ENCODE measurements at regions not wholly inside any gene's neighbourhood (a gene's known extent, or its start where the extent isn't known, plus 50 kb on each side); places are given as distances from the start of the nearest gene placed in this dataset.

GRCh38 chr6:17225767-17226630 lies 55.2 kb upstream of the RBM24 start:
- TF ChIP-seq, protein P1, sequence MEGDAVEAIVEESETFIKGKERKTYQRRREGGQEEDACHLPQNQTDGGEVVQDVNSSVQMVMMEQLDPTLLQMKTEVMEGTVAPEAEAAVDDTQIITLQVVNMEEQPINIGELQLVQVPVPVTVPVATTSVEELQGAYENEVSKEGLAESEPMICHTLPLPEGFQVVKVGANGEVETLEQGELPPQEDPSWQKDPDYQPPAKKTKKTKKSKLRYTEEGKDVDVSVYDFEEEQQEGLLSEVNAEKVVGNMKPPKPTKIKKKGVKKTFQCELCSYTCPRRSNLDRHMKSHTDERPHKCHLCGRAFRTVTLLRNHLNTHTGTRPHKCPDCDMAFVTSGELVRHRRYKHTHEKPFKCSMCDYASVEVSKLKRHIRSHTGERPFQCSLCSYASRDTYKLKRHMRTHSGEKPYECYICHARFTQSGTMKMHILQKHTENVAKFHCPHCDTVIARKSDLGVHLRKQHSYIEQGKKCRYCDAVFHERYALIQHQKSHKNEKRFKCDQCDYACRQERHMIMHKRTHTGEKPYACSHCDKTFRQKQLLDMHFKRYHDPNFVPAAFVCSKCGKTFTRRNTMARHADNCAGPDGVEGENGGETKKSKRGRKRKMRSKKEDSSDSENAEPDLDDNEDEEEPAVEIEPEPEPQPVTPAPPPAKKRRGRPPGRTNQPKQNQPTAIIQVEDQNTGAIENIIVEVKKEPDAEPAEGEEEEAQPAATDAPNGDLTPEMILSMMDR (IDR thresholded peaks at IDR 0.05): no peak
- TF ChIP-seq POLR2A (IDR thresholded peaks at IDR 0.05) (no peak), POLR2AphosphoS5 (IDR thresholded peaks at IDR 0.05; ENCODE audit: insufficient read depth in 1 of 2, low read depth in 1 of 2) (no peak)

Measured in vagina (tissue), 2 donors.